Activated CD8-positive, alpha-beta memory T cell treated with anti-CD3 and anti-CD28 coated beads for 4 hours (primary cell): ENCODE measurements at regions not wholly inside any gene's neighbourhood (a gene's known extent, or its start where the extent isn't known, plus 50 kb on each side); places are given as distances from the start of the nearest gene placed in this dataset.
A peak's percentile ranks its signal among the peaks of the same experiment; 100 is the strongest.

Experiments used
- DNase-seq, 2 donors: peaks; one replicate each; pipeline ENCODE4 v3.0.0-alpha.2; 2020; ENCODE audit warnings: low read depth in 2 of 2

DNA sequence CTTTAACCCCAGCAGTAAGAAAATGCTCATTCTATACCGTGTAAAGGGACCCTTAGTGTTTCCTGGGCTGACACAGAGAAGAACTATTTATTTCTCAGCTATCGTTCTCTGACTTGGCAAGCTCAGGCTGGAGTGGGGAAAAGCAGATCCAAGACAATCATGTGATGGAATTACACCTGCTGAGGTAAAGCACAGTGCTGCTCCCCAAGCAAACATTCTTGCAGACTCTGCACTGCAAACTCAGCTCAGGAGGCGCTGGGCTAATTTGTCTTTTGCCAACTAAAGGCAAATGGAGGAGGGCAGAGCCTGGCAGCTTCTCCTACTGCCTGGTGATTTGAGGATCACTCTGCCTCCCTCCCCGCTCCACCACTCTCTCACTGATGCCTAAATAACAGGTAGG is 57.8 kb upstream of the FUT8 start:
- no peak for DNase-seq

GRCh38 chr14:65356327-65356836 is 56.1 kb upstream of the FUT8 start:
- DNase-seq: peak in 1 of 2 donors; percentile 13

- no peak for DNase-seq
Measured at GRCh38 chr14:65357113-65357512, 55.4 kb upstream of the FUT8 start.

- DNase-seq: no peak
Measured at GRCh38 chr14:65357689-65358088, 54.8 kb upstream of the FUT8 start.

DNA sequence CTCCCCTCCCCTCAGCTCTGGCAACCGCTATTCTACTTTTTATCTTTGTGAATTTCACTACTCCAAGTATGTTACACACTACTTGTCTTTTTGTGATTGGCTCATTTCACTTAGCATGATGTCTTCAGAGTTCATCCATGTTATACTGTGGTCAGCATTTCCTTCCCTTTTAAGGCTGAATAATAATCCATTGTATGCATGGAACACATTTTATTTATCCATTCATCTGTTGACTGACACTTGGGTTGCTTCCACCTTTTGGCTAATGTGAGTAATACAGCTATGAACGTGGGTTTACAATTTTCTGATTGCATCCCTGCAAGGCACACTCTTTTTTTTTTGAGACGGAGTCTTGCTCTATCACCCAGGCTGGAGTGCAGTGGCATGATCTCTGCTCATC is 53.0 kb upstream of the FUT8 start:
- DNase-seq: no peak

GRCh38 chr14:65360144-65360784 is 52.3 kb upstream of the FUT8 start:
- no peak for DNase-seq

DNA sequence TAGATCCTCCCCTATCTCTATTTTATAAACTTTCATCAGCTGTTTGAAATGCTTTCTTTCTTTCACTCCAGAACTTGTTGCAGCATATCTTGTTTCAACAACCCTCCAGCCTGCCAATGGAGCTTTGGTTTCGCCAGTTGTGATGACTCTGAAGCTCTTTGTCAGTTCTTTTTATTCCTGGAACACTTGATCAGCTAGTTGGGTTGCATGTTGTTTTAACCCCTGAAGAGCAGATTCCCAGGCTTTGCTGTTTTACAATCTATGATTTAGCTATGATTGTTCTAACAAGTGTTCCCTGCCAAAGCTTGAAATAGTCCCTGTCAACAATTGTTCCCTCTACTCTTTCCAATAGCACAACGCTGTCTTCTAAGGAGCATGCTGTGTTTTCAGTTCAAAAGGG is 50.6 kb upstream of the FUT8 start:
- no peak for DNase-seq
